ENCODE measurements at regions not wholly inside any gene's neighbourhood (a gene's known extent, or its start where the extent isn't known, plus 50 kb on each side); places are given as distances from the start of the nearest gene placed in this dataset.

- no peak overlapping the region for H3K27ac ChIP-seq (ENCODE audit: low read depth)
- H3K79me2 ChIP-seq (replicated peaks; ENCODE audit: insufficient read depth): no peaks in the 10 kb centered on the region
- Mint-ChIP-seq H3K36me3 (ENCODE audit: low read depth) (no peaks in the 10 kb centered on the region), H3K4me3 (no peak overlapping the region), H3K9me3 (no peaks in the 10 kb centered on the region; the same call in 2 of the 3 replicates), H3K4me1 (no peaks in the 10 kb centered on the region), H3K27me3 (ENCODE audit: insufficient read depth, low read depth, poor library complexity) (no peaks in the 10 kb centered on the region), H3K27ac (no peak overlapping the region)
- no peaks in the 10 kb centered on the region for H4K20me1 ChIP-seq (replicated peaks; ENCODE audit: insufficient read depth)
- no peaks in the 10 kb centered on the region for H3K36me3 ChIP-seq (ENCODE audit: insufficient read depth)
- H3K4me3 ChIP-seq: no peak overlapping the region
- H3K27me3 ChIP-seq (ENCODE audit: insufficient read depth): no peaks in the 10 kb centered on the region
- TF ChIP-seq CREB1 (CRISPR knock-in tag; IDR thresholded peaks at IDR 0.05; ENCODE audit: low read depth): no peak
- TF ChIP-seq ZNF114 (CRISPR knock-in tag; IDR thresholded peaks at IDR 0.05): no peak
- no peak for TF ChIP-seq ZNF462 (CRISPR knock-in tag; IDR thresholded peaks at IDR 0.05)
- no peak for TF ChIP-seq JUNB (IDR thresholded peaks at IDR 0.05; ENCODE audit: unreplicated experiment)
- no peak for TF ChIP-seq ETS1 (IDR thresholded peaks at IDR 0.05)
- TF ChIP-seq POLR2AphosphoS5 (IDR thresholded peaks at IDR 0.05; ENCODE audit: low read depth): no peak
- no peak for TF ChIP-seq EZH2 (IDR thresholded peaks at IDR 0.05; ENCODE audit: low read depth, unreplicated experiment)
- TF ChIP-seq STAT1 (IDR thresholded peaks at IDR 0.05; ENCODE audit: unreplicated experiment): no peak
- no peak for DNase-seq (ENCODE audit: low spot score)
- no peaks in the 10 kb centered on the region for H3F3A ChIP-seq (replicated peaks; ENCODE audit: low read depth)
- H3K9me2 ChIP-seq (ENCODE audit: insufficient read depth): 0 out of 2 replicates have a peak, but pooled peaks cover under 1% of the 10 kb centered on the region
- H3K4me1 ChIP-seq (ENCODE audit: insufficient read depth): no peaks in the 10 kb centered on the region
- H2AFZ ChIP-seq: no peak overlapping the region
- no peak overlapping the region for H3K4me2 ChIP-seq
- no peak for ATAC-seq
These were observed 302.0 kb downstream of the NFIB start for GRCh38 chr9:14011799-14012560.

Measured in GM23338 (cell line).